SJCRH30 (cell line): ENCODE measurements at regions not wholly inside any gene's neighbourhood (a gene's known extent, or its start where the extent isn't known, plus 50 kb on each side); places are given as distances from the start of the nearest gene placed in this dataset.
A peak's percentile ranks its signal among the peaks of the same experiment; 100 is the strongest.
"Not testable (repeated sequence)": the region's sequence is repeated elsewhere in the genome, so short reads cannot be mapped to it uniquely, and the experiment has no call there.

Source experiments
- DNase-seq, 2 experiments: peaks; one replicate each; pipeline ENCODE4 v3.0.0-alpha.2; 2015 to 2020
- H3K27ac ChIP-seq: fragments of 250-450 bp; sonication (Bioruptor Pico); 2 replicates; pipeline ENCODE4 v1.5.1; 2020; ENCODE audit warnings: mild to moderate bottlenecking, moderate library complexity
- H3K27me3 ChIP-seq: fragments of 250-450 bp; sonication (Bioruptor Pico); 2 replicates; pipeline ENCODE4 v1.5.1; 2020; ENCODE audit warnings: mild to moderate bottlenecking, moderate library complexity
- H3K36me3 ChIP-seq: fragments of 250-450 bp; sonication (Bioruptor Pico); 2 replicates; pipeline ENCODE4 v1.5.1; 2020; ENCODE audit warnings: mild to moderate bottlenecking, moderate library complexity
- H3K4me1 ChIP-seq: fragments of 250-450 bp; sonication (Bioruptor Pico); 2 replicates; pipeline ENCODE4 v1.5.1; 2020; ENCODE audit warnings: mild to moderate bottlenecking, moderate library complexity
- H3K4me3 ChIP-seq: fragments of 250-450 bp; sonication (Bioruptor Pico); 2 replicates; pipeline ENCODE4 v1.5.1; 2020; ENCODE audit warnings: mild to moderate bottlenecking, moderate library complexity
- H3K9me3 ChIP-seq: fragments of 250-450 bp; sonication (Bioruptor Pico); replicated peaks from 2 replicates; pipeline ENCODE4 v1.5.1; 2020; ENCODE audit warnings: mild to moderate bottlenecking, moderate library complexity

- no peaks in the 10 kb centered on the region for H3K9me3 ChIP-seq
- no peak overlapping the region for H3K4me3 ChIP-seq
- H3K4me1 ChIP-seq, result peaks cover 2% of the 10 kb centered on the region; the same call in 1 of the 2 replicates
- no peaks in the 10 kb centered on the region; the same call in 1 of the 2 replicates for H3K27me3 ChIP-seq
- no peaks in the 10 kb centered on the region for H3K36me3 ChIP-seq
- no peak overlapping the region for H3K27ac ChIP-seq
- DNase-seq, result no peak
Measured at GRCh38 chr2:234710066-234710465, 213.2 kb upstream of the ARL4C start.

GRCh38 chr2:234708717-234709116, 211.8 kb upstream of the ARL4C start:
- Histone ChIP-seq H3K4me1 (peaks cover 8% of the 10 kb centered on the region), H3K4me3 (no peak overlapping the region), H3K27me3 (no peaks in the 10 kb centered on the region; the same call in 1 of the 2 replicates), H3K27ac (no peak overlapping the region), H3K9me3 (no peaks in the 10 kb centered on the region), H3K36me3 (no peaks in the 10 kb centered on the region)
- no peak for DNase-seq

- Histone ChIP-seq H3K27ac (no peak overlapping the region), H3K4me1 (peaks cover 10% of the 10 kb centered on the region), H3K4me3 (no peak overlapping the region), H3K9me3 (no peaks in the 10 kb centered on the region), H3K27me3 (no peaks in the 10 kb centered on the region), H3K36me3 (no peaks in the 10 kb centered on the region)
- no peak for DNase-seq
Measured at GRCh38 chr2:234708091-234708683, 211.3 kb upstream of the ARL4C start.

- H3K27me3 ChIP-seq, result no peaks in the 10 kb centered on the region
- H3K36me3 ChIP-seq, result no peaks in the 10 kb centered on the region
- no peaks in the 10 kb centered on the region for H3K9me3 ChIP-seq
- no peak overlapping the region for H3K27ac ChIP-seq
- DNase-seq, result no peak
- no peak overlapping the region for H3K4me3 ChIP-seq
- H3K4me1 ChIP-seq, result peaks cover 18% of the 10 kb centered on the region
Measured at GRCh38 chr2:234706086-234706485, 209.2 kb upstream of the ARL4C start.

GRCh38 chr2:234705108-234705507, 208.2 kb upstream of the ARL4C start:
- Histone ChIP-seq H3K9me3 (no peaks in the 10 kb centered on the region), H3K4me3 (no peak overlapping the region), H3K27me3 (no peaks in the 10 kb centered on the region), H3K36me3 (no peaks in the 10 kb centered on the region), H3K27ac (peak overlapping the region; percentile 40), H3K4me1 (peaks cover 18% of the 10 kb centered on the region)
- peak; percentile 26 to 33 for DNase-seq

GRCh38 chr2:234703258-234703657, 206.4 kb upstream of the ARL4C start:
- H3K9me3 ChIP-seq, result no peaks in the 10 kb centered on the region
- no peaks in the 10 kb centered on the region for H3K27me3 ChIP-seq
- H3K27ac ChIP-seq, result no peak overlapping the region
- no peak overlapping the region for H3K4me3 ChIP-seq
- H3K4me1 ChIP-seq, result peaks cover 18% of the 10 kb centered on the region
- peak in 1 of 2 experiments; percentile 18 for DNase-seq
- H3K36me3 ChIP-seq, result no peaks in the 10 kb centered on the region

GRCh38 chr2:234702731-234703225, 205.9 kb upstream of the ARL4C start:
- peaks cover 18% of the 10 kb centered on the region for H3K4me1 ChIP-seq
- no peak overlapping the region for H3K4me3 ChIP-seq
- DNase-seq, result peak; percentile 67 to 73
- no peaks in the 10 kb centered on the region for H3K27me3 ChIP-seq
- H3K27ac ChIP-seq, result no peak overlapping the region
- no peaks in the 10 kb centered on the region for H3K36me3 ChIP-seq
- peaks cover 3% of the 10 kb centered on the region; the same call in 1 of the 2 replicates for H3K9me3 ChIP-seq

- Histone ChIP-seq H3K27ac (no peak overlapping the region), H3K4me3 (no peak overlapping the region), H3K27me3 (no peaks in the 10 kb centered on the region), H3K4me1 (peaks cover 18% of the 10 kb centered on the region), H3K36me3 (no peaks in the 10 kb centered on the region), H3K9me3 (peaks cover 9% of the 10 kb centered on the region; the same call in 1 of the 2 replicates)
- no peak for DNase-seq
Measured at GRCh38 chr2:234701841-234702240, 205.0 kb upstream of the ARL4C start.

- peaks cover 12% of the 10 kb centered on the region; the same call in 1 of the 2 replicates for H3K9me3 ChIP-seq
- H3K36me3 ChIP-seq, result no peaks in the 10 kb centered on the region
- H3K27ac ChIP-seq, result no peak overlapping the region
- H3K4me3 ChIP-seq, result no peak overlapping the region
- H3K4me1 ChIP-seq, result peaks cover 18% of the 10 kb centered on the region
- DNase-seq, result no peak
- no peaks in the 10 kb centered on the region for H3K27me3 ChIP-seq
Measured at GRCh38 chr2:234701421-234701820, 204.5 kb upstream of the ARL4C start.

GRCh38 chr2:234699456-234699855, 202.6 kb upstream of the ARL4C start:
- Histone ChIP-seq H3K4me1 (peaks cover 9% of the 10 kb centered on the region), H3K27ac (no peak overlapping the region), H3K4me3 (no peak overlapping the region), H3K27me3 (no peaks in the 10 kb centered on the region), H3K9me3 (peaks cover 18% of the 10 kb centered on the region; the same call in 1 of the 2 replicates), H3K36me3 (no peaks in the 10 kb centered on the region)
- DNase-seq, result no peak

- H3K36me3 ChIP-seq, DNase-seq, H3K4me1 ChIP-seq, H3K4me3 ChIP-seq, H3K27me3 ChIP-seq, H3K27ac ChIP-seq: not testable (repeated sequence)
- peaks cover 18% of the 10 kb centered on the region; the same call in 1 of the 2 replicates for H3K9me3 ChIP-seq
Measured at GRCh38 chr2:234697300-234697876, 200.5 kb upstream of the ARL4C start.

- Histone ChIP-seq H3K9me3 (peaks cover 18% of the 10 kb centered on the region; the same call in 1 of the 2 replicates), H3K36me3 (no peaks in the 10 kb centered on the region), H3K4me3 (no peak overlapping the region), H3K27me3 (no peaks in the 10 kb centered on the region), H3K27ac (no peak overlapping the region), H3K4me1 (peaks cover 7% of the 10 kb centered on the region)
- no peak for DNase-seq
Measured at GRCh38 chr2:234695981-234696380, 199.1 kb upstream of the ARL4C start.

GRCh38 chr2:234694244-234695013, 197.5 kb upstream of the ARL4C start:
- no peak for DNase-seq
- H3K4me3 ChIP-seq, result no peak overlapping the region
- no peaks in the 10 kb centered on the region for H3K27me3 ChIP-seq
- H3K4me1 ChIP-seq, result peaks cover 14% of the 10 kb centered on the region
- H3K36me3 ChIP-seq, result no peaks in the 10 kb centered on the region
- peaks cover 18% of the 10 kb centered on the region; the same call in 1 of the 2 replicates for H3K9me3 ChIP-seq
- no peak overlapping the region for H3K27ac ChIP-seq

GRCh38 chr2:234693681-234694190, 196.9 kb upstream of the ARL4C start:
- H3K36me3 ChIP-seq, DNase-seq, H3K27ac ChIP-seq, H3K27me3 ChIP-seq, H3K4me3 ChIP-seq: not testable (repeated sequence)
- Histone ChIP-seq H3K4me1 (peaks cover 14% of the 10 kb centered on the region), H3K9me3 (peaks cover 18% of the 10 kb centered on the region; the same call in 1 of the 2 replicates)

- DNase-seq, H3K36me3 ChIP-seq, H3K4me3 ChIP-seq, H3K27ac ChIP-seq, H3K27me3 ChIP-seq: not testable (repeated sequence)
- peaks cover 18% of the 10 kb centered on the region; the same call in 1 of the 2 replicates for H3K9me3 ChIP-seq
- H3K4me1 ChIP-seq, result peaks cover 14% of the 10 kb centered on the region
Measured at GRCh38 chr2:234693191-234693590, 196.3 kb upstream of the ARL4C start.
